HG03460 (cell line): ENCODE measurements at regions not wholly inside any gene's neighbourhood (a gene's known extent, or its start where the extent isn't known, plus 50 kb on each side); places are given as distances from the start of the nearest gene placed in this dataset.

Experiments used
- ATAC-seq: cut with Tn5 transposase; IDR thresholded peaks from one replicate; pipeline ENCODE4 v1.9.1; 2021; ENCODE audit not compliant: unreplicated experiment

DNA sequence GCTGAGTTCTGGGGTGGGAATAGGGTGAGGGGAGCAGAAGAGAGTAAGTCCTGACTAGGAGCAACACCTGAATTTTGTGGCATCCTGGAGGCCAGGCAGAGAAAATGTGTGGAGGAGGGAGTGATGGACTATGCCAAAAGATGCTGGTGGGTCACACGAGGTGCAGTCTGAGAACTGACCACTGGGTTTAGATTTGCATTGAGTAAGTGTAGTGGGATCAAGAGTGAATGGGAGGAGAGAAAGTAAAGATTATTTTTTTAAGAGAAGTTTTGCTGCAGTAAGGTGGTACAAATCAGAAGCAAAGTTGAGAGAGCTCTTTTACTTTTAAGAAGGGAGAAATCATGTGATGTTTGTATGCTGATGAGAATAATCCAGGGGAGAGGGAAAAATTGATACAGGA is 405.1 kb downstream of the DLEU7 start:
- ATAC-seq = no peak

DNA sequence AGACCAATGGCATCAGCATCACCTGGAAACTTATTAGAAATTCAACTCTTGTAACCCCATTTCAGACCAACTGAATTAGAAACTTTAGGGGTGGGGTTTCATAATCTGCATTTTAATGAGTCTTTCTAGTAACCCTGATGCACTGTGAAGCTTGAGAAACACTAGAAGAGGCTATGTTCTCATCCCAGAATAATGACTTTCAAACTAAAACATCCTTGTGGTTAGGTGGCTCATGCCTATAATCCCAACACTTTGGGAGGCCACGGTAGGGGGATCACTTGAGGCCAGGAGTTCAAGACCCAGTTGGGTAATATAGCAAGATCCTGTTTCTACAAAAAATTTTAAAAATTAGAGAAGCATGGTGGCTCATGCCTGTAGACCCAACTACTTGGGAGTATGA is 402.4 kb downstream of the DLEU7 start:
- ATAC-seq = no peak

DNA sequence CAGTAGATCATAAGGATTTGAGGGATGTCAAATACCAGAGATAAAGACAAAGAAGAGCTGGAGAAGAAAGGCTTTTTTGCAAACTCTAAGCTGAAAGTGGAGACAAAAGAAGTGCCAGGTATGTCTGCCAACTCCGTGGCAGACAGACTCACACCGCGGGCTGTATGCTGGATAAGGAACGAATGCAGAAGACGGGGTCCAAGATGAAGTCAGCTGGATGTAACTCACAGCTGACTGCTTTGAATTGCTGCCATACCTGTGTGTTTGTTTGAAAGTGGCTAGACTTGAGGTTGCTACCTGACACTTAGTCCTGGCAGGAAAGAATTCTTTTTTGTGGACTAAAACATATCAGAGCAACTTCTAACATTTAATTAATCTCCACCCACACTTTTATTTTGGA is 398.8 kb downstream of the DLEU7 start:
- no peak for ATAC-seq

DNA sequence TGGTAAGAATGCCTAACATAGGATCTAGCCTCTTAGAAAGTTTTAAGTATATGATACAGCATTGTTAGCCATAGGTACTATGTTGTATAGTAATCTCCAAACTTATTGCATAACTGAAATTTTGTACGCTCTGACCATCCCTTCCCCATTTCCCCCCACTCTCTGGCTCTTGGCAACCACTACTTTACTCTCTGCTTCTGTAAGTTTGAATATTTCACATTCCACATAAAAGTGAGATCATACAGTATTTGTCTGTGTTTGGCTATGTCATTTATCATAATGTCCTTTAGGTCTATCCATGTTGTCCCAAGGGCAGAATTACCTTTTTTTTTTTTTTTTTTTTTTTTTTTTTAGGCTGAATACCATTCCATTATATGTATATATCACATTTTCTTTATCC is 396.9 kb downstream of the DLEU7 start:
- no peak for ATAC-seq

DNA sequence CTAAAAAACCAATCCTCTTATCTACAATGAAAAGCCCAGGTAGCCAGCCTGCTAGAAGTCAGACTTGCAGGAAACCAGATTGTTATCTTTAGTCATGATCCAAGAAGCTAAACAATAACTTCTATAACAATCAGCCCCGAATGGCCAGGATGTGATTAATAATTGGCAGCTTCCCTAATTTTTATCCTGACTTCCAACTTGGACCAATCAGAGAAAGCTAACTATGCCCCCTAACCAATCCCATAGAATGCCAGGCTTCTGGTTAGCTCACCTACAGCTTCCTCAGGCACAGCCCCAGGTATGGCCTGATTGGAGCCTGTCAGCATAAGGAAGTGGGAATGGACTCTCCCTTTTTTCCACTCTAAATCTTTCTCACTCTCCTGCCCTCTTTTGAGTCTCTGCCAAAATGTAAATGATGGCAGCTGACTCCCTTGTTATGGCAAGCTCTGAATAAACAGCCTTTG is 394.9 kb downstream of the DLEU7 start:
- no peak for ATAC-seq

DNA sequence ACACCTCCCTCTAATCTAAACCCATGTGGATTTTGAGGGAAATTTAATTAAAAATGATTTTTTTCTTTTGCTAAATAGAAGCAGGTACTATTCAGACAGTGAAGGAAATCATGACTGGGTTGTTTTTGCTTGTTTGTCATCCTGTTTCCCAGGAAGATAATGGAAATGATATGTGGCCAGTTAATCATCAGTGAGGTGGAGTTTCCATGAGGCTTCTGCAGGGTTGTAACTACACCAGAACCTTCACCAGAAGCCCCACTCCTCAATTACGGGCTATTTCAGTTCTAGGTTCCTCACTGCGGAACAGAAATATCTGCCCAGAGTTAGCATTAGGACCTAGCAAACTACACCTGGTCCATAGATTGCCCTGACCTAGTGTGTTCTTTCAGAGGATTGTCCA is 394.0 kb downstream of the DLEU7 start:
- no peak for ATAC-seq

DNA sequence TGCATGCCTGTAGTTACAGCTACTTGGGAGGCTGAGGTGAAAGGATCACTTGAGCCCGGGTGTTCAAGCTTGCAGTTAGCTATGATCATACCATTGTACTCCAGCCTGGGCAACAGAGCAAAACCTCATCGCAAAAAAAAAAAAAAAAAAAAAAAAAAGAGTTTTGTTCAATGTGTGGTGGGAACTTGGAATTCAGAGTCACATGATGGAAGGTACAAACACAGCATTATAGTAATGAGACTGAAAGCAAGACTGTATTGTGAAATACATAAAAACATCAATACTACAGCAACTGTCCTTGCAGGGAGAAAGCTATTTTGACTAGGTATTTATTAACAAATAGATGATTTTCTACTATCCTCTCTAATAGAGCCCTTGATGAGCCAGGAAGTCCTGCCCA is 393.2 kb downstream of the DLEU7 start:
- ATAC-seq = no peak

DNA sequence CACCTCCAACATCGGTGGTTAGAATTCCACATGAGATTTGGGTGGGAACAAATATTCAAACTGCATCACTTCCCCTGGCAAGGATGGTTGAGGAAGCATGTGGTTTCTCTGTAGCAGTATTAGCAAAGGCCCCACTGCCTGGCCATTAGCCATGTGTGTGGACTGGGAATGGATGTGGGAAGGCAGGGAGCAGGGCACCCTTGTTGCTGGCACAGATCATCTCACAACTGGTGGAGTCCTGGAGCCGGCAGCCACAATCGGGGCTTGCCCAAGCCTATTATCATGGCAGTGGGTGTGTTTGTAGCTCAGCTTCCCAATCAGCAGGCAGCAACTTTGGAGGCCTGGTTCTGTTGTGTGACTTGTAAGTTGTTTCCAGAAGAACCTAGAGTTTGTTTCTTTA is 391.9 kb downstream of the DLEU7 start:
- no peak for ATAC-seq

DNA sequence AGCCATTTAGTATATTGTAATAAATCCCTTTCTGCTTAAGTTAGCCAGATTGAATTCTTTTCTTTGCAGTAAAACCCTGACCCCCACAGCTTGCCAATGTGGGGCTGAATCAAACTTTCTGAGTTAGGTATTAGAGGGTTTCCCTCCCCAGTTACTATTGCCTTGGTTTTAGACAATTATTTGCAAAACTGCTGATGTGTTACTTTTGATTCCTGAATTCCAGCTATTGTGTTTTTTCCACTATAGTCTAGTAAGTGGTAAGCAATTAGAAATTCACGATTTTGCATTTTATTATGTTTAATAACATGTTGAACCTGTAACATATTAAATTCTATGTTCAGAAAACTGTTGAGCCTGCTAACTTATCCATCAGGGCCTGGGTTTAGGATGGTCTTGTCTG is 391.5 kb downstream of the DLEU7 start:
- ATAC-seq = no peak

DNA sequence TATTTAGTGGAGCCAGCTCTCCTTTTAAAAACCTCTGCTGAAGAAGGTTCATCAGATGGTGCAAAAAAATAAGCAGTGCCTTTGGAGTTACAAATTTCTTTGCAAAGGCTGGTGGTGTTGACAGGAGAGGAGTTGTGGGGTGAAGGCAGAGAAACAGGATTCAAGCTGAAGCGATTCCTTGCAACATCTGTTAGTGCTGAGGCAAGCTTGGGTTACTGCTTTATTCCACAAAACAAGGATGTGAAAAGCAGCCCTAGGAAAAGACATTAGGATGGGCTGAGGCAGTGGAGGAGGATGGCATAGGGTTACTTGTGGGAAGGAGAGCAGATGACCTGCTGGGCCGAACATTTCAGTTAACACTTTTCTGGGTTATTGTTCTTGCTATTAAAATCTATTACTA is 390.7 kb downstream of the DLEU7 start:
- ATAC-seq = no peak

DNA sequence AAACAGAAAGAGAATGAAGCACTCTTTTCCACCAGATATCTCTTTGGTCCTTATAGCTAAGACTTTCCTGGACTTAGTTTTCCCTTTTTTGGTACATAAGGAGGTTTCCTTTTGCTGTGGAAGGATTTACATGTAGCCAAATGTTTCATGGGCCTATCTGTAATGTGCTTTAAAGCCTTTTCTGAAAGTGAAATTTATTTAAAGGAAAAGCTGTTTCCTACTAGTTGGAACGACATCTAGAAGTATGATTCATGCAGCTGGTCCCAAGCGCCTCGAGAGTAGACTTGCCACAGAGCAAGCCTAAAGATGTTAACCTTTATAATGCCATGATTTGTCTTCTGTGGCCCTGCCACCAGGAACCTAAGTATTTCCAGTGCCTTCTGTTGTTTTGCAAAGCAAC is 390.3 kb downstream of the DLEU7 start:
- no peak for ATAC-seq

DNA sequence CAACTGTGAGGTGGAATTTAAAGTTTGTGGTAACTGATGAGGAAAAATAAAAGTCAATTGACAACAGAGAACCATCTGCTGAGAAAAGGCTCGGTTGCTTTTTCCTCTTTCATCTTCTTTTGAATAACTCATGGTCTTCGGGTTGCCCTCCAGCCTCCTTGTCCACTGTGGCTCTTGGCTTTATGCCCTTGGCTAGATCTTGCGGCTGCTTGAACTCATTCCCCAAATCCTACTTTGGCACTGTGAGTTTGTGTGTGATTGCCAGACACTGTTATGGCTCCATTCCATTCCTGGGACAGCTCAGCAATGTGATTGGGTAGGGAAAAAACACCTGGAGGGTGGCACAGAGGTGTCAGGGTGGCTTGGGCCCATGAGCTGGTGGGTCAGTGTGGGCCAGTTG is 387.4 kb downstream of the DLEU7 start:
- no peak for ATAC-seq

DNA sequence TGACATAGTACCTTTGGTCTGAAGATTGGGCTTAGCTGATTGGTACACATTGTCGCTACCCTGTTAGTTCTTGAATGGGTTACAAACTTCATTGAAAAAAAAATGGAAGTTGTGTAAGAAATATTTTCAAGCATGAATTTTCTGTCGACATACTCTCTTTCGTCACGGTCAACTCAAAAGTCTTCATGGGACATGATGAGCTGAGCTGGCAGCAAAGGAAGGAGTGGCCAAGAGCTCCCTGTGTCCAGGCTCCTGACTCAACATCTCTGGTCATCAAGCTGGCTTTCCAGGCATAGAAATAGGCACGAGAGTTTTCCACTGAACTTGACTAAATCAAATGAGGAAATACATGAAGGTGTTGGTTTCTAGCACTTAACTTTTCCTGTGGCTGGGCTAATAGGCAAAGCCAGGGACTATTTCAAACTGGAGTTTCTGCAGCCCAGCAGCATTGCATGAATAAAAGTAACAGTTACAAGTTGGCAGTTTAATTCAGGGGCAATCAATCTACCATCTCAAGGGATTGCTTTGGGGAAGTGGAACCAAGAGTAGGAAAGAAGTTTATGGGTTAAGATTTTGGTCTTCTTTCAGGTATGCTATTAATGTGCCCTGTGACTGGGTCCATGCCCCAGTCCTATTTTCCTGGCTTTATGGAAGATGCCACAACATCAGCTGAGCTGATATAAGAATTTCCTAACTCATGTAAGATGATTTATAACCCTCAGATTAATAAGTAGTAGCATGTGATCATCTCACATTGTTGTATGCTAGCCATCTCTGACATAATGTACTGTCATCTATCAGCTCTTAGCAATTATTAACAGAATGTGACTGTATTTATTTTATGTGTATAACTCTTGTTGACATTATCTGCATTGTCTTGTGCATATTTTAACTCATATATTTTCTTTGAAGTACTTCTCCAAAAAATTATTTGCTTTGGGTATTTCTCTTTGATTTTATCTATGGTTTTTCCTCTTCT is 385.8 kb downstream of the DLEU7 start:
- ATAC-seq = no peak

DNA sequence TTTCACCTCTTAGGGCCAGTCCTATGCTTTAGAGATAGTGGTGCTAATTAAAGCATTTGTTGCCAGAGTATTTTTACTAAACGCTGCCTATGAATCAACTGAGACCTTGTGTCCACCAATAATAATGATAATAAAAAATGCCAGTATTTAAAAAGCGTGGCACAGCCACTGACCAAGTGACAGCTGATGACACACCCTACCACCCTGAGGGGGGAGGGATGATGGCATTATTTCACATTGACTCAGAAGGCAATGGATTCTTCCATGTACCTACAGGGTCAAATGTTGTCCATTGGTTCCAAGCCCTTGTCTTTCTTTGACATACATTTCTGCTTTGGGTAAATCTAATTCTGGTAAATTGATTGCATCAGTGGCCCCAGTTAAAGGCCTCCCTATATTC is 384.4 kb downstream of the DLEU7 start:
- ATAC-seq = no peak

DNA sequence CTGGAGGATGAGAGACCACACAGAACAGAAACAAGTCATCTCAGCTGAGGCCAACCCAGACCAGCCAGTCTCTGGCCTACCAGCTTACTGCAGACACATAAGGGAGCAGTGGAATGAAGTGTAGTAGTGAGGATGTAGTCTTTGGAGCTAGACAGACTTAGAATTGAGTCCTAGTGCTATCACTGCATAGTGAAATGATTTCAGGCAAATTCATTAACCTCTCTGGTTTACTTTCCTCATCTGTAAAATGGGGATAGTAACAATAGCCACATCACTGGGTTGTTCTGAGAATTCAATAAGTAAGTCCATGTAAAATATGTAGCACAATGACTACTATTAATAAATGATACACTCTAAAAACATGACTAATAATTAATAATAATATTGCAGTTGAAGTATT is 383.8 kb downstream of the DLEU7 start:
- ATAC-seq = no peak

DNA sequence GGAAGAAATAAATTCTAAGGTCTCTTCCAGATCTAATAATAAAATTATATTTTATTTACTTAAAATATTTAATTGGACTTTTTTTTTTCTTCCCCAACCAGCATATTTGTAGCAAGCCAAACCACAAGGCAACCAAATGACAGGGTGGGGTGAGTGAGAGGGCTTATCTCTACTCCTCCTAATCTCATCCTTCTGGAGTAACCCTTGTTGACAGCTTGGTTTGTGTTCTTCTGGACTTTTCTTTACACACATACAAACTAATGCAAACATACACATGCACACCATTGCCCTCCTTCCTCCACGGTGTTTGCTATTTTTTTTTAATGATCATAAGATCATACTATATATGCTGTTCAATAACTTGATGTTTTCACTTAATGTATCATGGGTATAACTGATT is 383.1 kb downstream of the DLEU7 start:
- no peak for ATAC-seq

DNA sequence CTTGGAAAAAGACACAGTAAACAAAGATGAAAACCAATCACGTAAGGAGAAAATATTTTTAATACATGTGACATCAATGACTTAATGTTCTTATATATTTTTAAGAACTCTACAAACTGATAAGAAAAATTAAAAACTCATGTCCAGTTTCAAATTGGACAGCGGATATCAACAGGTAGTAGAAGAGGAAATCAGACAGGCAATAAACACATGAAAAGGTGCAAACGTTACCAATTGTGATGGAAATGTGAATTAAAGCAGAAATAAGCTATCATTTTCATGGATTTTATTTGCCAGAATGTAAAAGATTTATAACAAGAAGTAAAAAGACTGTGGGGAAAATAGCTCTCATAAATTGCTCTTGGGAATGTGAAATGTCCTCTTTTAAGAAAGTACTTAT is 382.3 kb downstream of the DLEU7 start:
- no peak for ATAC-seq

DNA sequence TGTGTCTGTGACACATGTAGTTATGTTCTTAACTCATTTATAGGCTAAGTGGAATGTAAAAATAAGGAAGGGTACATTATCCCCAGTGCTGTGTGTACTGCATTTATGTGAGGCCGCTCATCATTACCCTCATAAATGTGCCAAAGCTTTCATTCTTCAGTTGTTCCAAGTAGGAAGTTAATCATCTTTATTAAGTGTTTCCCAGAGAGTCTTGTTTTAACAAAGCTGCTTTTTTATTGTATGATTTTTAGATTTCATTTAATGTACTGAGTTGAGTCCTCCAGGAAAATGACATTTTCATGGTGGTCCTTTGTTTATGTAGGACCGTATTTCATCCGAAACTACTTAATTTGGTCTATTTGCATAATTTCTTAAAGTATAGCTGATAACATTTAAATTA is 379.8 kb downstream of the DLEU7 start:
- no peak for ATAC-seq

DNA sequence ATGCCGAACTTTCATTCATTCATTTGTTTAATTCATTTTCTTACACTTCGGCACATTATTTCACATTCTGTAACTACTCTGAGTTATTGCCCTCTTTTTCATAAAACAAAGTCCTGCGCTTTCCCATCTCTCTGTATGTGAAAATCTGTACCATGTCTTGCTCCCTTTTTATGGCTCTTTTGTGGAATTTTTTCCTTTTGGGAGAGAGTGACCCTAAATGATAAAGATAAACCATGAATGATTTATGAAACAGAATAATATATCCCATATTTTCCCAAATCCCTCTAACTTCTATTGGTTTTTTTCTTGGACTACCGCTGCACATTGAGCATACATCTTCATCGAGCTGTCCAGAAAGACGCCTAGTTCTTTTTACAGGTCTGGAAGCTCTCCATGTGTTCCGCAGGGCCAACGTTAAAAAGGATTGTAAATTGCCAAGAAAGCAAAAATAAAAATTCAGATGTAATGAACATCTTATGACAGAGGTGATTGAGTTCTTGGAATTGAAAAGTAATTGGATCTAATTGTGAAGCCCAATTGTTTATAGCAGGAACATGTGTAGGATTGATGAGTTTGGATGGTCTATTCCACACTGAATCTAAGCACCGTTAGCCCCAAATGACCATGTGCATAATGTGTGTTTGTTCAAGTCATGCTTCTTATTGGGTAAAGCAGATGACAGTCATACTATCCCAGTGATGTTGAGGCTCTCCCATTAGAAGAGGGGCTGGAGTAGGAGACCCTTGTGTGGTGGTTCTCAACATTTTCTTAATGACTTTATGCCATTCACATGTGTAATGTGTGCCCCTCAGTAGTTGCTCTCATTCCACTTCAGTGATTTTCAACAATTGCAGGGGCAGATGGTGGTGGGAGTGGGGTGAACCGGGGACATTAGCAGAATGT is 378.9 kb downstream of the DLEU7 start:
- no peak for ATAC-seq

DNA sequence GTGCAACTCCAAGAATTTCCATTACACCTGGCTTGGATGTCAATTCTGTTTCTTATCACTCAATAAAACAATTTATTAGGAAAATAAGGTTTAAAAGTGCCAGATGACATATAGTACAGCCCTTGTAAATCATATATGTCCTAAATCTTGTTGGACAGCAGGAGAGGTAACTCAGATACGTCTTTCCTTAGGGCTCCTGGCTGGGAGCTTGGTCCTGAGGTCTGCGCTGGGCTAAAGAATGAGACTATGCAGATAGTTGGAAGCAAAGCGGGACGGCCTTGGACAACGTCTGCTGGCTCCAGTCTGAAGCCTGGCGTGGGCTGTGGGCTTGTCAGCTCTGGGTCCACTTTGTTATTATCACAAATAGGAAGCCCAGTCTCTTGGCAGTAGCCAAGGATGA is 377.0 kb downstream of the DLEU7 start:
- ATAC-seq = no peak

DNA sequence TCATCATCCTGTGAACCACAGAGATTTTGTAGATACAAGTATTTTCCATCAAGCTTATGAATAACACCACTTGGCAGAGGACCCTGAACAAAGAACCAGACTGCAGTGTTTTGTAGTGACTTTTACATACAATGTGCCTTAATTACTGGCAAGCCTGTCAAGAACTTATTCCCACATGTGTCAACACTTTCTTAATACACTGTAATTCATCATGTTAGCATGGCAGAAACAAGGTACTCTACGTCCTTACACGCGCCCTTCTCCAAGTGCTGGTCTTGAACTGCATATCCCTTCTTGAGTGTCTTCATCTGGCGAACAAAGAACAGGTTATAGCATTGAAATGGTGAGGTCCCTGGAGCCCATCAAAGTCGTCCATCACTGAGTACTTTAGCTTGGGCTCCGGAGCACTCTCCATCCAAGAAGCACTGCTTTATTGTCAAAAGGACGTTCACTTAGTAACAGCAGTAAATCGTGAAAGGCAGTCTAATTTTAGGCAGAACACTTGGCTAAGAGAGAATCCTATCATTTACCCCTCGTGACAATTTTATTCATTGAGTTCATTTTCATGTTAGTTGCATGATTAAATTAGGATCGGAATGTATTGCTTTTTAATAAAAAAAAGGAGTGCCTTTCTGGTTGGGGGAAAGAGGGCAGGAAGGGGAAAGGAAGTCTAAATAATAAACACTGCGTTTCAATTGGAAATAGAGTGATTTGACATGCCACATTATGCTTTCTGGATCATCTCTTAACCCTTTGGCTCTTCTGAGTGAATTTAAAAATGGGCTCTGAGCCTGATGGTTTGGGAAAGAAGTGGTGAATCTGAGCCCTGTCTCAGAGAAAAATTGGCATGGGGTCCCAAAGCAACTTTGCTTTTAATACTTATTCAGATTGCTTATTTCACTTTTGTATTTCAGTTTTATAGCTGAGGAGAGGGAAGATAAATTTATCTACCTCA is 376.1 kb downstream of the DLEU7 start:
- ATAC-seq = no peak
